Mesothelial cell of epicardium (in vitro differentiated cells): ENCODE measurements at regions not wholly inside any gene's neighbourhood (a gene's known extent, or its start where the extent isn't known, plus 50 kb on each side); places are given as distances from the start of the nearest gene placed in this dataset.

Experiments
- DNase-seq, 2 experiments: peaks; one replicate each; pipeline ENCODE4 v3.0.0; 2021; ENCODE audit warnings: low spot score in 2 of 2; ENCODE audit not compliant: unreplicated experiment in 2 of 2
- H3K27ac Mint-ChIP-seq: 2 replicates; pipeline ENCODE4 v1.8.0; 2021; ENCODE audit warnings: mixed read lengths
- H3K27me3 Mint-ChIP-seq: 2 replicates; pipeline ENCODE4 v1.8.0; 2021; ENCODE audit warnings: low read depth, mixed read lengths
- H3K36me3 Mint-ChIP-seq: 2 replicates; pipeline ENCODE4 v1.8.0; 2021; ENCODE audit warnings: mixed read lengths
- H3K4me1 Mint-ChIP-seq: 2 replicates; pipeline ENCODE4 v1.8.0; 2021; ENCODE audit warnings: mixed read lengths
- H3K4me3 Mint-ChIP-seq: 2 replicates; pipeline ENCODE4 v1.8.0; 2021; ENCODE audit warnings: mild to moderate bottlenecking, moderate library complexity, mixed read lengths
- H3K9me3 Mint-ChIP-seq: 2 replicates; pipeline ENCODE4 v1.8.0; 2021; ENCODE audit warnings: mixed read lengths
- TF ChIP-seq, protein P1 (sequence below): fragments of 200-600 bp; sonication (generic); IDR thresholded peaks from one replicate; pipeline ENCODE4 v1.5.0; 2021; ENCODE audit warnings: antibody characterized with exemption; ENCODE audit not compliant: unreplicated experiment

DNA sequence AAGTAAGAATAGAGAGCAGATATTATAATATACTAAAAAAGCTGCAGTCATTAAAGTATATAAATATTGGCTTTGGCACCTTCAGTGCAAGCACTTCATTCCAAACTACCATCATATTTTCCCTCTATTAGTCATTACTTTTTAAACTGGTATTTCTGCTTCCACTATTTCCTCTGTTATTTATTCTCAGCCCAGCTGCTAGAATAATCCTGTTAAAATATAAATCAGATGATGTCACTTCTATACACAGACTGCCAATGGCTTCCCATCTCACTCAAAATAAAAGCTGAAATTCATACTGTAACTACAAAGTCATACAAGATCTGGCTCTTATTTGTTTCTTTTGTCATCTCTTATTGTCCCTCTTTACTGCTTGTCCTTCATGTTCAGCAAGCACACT is 432.9 kb downstream of the TLE4 start:
- peaks cover 10% of the 10 kb centered on the region for H3K9me3 Mint-ChIP-seq
- H3K4me1 Mint-ChIP-seq = peaks cover 3% of the 10 kb centered on the region
- TF ChIP-seq, protein P1, sequence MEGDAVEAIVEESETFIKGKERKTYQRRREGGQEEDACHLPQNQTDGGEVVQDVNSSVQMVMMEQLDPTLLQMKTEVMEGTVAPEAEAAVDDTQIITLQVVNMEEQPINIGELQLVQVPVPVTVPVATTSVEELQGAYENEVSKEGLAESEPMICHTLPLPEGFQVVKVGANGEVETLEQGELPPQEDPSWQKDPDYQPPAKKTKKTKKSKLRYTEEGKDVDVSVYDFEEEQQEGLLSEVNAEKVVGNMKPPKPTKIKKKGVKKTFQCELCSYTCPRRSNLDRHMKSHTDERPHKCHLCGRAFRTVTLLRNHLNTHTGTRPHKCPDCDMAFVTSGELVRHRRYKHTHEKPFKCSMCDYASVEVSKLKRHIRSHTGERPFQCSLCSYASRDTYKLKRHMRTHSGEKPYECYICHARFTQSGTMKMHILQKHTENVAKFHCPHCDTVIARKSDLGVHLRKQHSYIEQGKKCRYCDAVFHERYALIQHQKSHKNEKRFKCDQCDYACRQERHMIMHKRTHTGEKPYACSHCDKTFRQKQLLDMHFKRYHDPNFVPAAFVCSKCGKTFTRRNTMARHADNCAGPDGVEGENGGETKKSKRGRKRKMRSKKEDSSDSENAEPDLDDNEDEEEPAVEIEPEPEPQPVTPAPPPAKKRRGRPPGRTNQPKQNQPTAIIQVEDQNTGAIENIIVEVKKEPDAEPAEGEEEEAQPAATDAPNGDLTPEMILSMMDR = no peak
- H3K36me3 Mint-ChIP-seq = no peaks in the 10 kb centered on the region
- H3K27me3 Mint-ChIP-seq = peaks cover 4% of the 10 kb centered on the region
- H3K4me3 Mint-ChIP-seq = no peak overlapping the region
- H3K27ac Mint-ChIP-seq = no peak overlapping the region
- no peak for DNase-seq

DNA sequence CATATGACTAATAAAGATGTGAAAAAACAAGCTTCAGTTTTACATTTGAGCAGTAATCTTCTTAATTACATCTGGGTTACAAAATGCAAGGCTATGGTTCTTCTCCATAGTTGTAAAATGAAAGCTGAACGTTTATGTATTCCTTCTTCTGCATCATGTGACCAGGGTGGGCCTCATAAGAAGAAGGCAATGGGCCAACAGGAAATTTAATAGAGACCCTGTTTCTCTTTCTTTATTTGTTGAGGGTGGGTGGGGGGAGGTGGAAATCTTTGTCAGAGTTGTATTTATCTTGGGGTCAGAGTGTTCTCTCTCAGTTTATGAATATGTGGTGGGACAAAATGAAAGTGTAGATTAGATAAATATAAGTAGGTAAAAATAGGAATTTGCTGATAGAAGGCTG is 418.8 kb downstream of the TLE4 start:
- Mint-ChIP-seq H3K36me3 (no peaks in the 10 kb centered on the region), H3K9me3 (no peaks in the 10 kb centered on the region), H3K4me3 (no peak overlapping the region), H3K27me3 (no peaks in the 10 kb centered on the region), H3K27ac (peak overlapping the region; percentile 34), H3K4me1 (peaks cover 5% of the 10 kb centered on the region)
- TF ChIP-seq, protein P1 = no peak
- DNase-seq = no peak

DNA sequence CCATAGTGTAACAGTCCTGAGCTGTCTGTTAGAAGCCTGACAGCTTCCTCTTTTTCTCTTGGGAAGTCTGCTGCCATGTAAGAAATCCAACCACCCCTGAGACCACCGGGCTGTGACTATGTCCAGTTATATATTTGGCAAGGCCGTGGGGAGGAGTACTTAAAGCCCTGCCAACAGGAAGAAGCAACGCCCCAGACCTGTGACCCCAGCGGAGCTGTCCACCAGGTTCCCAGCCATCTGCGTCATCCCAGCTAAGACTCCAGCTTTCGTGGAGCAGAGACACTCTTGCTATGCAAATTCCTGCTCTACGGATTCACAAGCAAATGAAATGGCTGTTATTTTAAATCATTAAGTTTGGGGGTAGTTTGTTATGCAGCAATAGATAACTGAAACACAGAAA is 417.3 kb downstream of the TLE4 start:
- Mint-ChIP-seq H3K4me3 (no peak overlapping the region), H3K27ac (no peak overlapping the region)

DNA sequence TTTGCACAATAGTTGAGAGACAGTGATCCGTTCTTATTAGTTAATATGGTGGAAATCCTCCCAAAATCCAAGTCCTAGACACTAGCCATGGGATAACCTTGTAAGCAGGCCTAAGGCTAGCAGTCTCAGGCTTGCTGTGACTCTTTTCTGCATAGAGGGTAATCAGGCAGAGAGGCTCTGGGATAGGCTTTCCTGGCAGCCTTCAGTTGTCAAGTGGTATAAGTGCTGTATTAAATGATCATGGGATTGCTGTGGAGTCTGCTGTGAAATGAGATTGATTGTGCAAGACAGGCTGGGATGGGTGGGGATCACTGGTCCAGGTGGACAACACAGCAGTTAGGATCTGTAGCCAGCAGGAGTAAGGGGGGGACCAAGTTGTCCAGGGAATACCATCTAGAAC is 416.4 kb downstream of the TLE4 start:
- TF ChIP-seq, protein P1 = no peak
- Mint-ChIP-seq H3K4me1 (peaks cover 13% of the 10 kb centered on the region), H3K9me3 (no peaks in the 10 kb centered on the region), H3K27me3 (no peaks in the 10 kb centered on the region), H3K36me3 (no peaks in the 10 kb centered on the region), H3K4me3 (no peak overlapping the region), H3K27ac (no peak overlapping the region)
- DNase-seq = no peak

More for the DNA sequence above, 417.3 kb downstream of the TLE4 start:
- H3K4me1 Mint-ChIP-seq = peaks cover 13% of the 10 kb centered on the region
- no peaks in the 10 kb centered on the region for H3K27me3 Mint-ChIP-seq
- TF ChIP-seq, protein P1 = no peak
- H3K9me3 Mint-ChIP-seq = no peaks in the 10 kb centered on the region
- no peak for DNase-seq
- no peaks in the 10 kb centered on the region for H3K36me3 Mint-ChIP-seq

DNA sequence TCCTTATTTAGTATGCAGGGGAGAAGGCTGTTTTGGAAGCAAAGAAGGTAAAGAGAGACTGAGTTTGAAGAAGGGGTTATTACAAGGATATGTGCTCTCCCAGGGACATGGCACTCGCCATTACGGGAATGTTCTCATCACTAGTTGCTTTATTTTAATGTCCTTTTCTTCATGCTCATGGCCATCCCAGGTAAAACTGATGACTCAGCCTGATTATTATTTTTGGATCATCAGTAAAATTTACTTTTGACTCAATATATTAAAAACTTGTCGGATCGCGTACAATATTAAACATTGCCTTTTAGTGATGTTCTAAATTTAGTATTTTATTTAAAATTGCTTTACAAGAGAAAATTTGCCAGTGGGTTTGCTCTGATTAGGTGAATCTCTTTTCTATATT is 414.7 kb downstream of the TLE4 start:
- peaks cover 14% of the 10 kb centered on the region for H3K9me3 Mint-ChIP-seq
- DNase-seq = no peak
- H3K4me3 Mint-ChIP-seq = no peak overlapping the region
- TF ChIP-seq, protein P1 = no peak
- peaks cover 13% of the 10 kb centered on the region for H3K4me1 Mint-ChIP-seq
- H3K27me3 Mint-ChIP-seq = no peaks in the 10 kb centered on the region
- H3K36me3 Mint-ChIP-seq = peaks cover 5% of the 10 kb centered on the region
- no peak overlapping the region for H3K27ac Mint-ChIP-seq

DNA sequence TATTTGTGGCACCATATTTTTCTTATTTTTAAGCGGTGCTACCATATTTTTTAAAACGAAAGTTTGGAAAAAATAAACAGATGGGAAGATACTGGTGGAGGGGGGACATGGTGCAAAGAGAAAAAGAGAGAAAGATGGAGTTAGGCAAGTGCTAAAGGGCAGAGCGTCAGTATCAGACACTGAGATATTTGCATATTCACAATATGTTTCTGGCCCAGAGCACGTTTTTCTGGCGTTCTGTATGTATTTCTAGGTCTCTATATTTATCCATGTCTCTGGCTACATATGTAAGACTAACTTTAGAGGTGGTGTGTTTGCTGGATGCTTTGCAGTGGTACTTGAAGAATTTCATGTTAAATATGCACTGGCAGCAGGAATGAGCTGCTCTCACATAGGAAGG is 414.0 kb downstream of the TLE4 start:
- H3K9me3 Mint-ChIP-seq = peaks cover 14% of the 10 kb centered on the region
- DNase-seq = no peak
- TF ChIP-seq, protein P1 = no peak
- H3K27ac Mint-ChIP-seq = no peak overlapping the region
- H3K27me3 Mint-ChIP-seq = no peaks in the 10 kb centered on the region
- H3K4me1 Mint-ChIP-seq = peaks cover 16% of the 10 kb centered on the region
- H3K36me3 Mint-ChIP-seq = peaks cover 5% of the 10 kb centered on the region
- H3K4me3 Mint-ChIP-seq = no peak overlapping the region
